Loucy (cell line): ENCODE measurements at regions not wholly inside any gene's neighbourhood (a gene's known extent, or its start where the extent isn't known, plus 50 kb on each side); places are given as distances from the start of the nearest gene placed in this dataset.

Experiments
- EZH2phosphoT487 ChIP-seq: fragments of 200-600 bp; IDR thresholded peaks from 2 replicates; pipeline ENCODE4 v1.6.1; 2018; ENCODE audit warnings: antibody characterized with exemption, mild to moderate bottlenecking, moderate library complexity, borderline replicate concordance
- TF ChIP-seq, protein P1 (sequence below): fragments of 200-600 bp; sonication (generic); conservative IDR thresholded peaks from 2 replicates; pipeline ENCODE4 v1.5.1; 2014; ENCODE audit warnings: mild to moderate bottlenecking, antibody characterized with exemption, low read length

DNA sequence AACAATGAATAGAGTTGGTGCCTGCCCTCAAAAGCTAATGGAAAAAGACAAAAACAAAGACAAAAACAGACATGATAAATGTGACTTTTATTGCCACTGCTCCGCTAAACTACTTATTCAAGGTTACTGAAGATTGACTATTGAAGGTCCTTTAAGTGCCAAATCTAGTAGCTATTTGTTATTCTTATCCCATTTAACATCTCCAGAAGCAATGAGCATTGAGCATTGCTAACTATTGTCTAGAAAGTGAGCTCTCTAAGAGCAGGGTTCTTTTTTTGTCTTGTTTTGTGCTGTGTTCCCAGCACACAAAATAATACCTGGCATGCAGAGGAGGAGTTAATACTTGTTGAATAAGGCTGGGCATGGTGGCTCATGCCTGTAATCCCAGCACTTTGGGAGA lies 95.4 kb upstream of the SFRP2 start:
- TF ChIP-seq, protein P1, sequence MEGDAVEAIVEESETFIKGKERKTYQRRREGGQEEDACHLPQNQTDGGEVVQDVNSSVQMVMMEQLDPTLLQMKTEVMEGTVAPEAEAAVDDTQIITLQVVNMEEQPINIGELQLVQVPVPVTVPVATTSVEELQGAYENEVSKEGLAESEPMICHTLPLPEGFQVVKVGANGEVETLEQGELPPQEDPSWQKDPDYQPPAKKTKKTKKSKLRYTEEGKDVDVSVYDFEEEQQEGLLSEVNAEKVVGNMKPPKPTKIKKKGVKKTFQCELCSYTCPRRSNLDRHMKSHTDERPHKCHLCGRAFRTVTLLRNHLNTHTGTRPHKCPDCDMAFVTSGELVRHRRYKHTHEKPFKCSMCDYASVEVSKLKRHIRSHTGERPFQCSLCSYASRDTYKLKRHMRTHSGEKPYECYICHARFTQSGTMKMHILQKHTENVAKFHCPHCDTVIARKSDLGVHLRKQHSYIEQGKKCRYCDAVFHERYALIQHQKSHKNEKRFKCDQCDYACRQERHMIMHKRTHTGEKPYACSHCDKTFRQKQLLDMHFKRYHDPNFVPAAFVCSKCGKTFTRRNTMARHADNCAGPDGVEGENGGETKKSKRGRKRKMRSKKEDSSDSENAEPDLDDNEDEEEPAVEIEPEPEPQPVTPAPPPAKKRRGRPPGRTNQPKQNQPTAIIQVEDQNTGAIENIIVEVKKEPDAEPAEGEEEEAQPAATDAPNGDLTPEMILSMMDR, result no peak
- TF ChIP-seq EZH2phosphoT487, result no peak
